ENCODE measurements at regions not wholly inside any gene's neighbourhood (a gene's known extent, or its start where the extent isn't known, plus 50 kb on each side); places are given as distances from the start of the nearest gene placed in this dataset.

- TF ChIP-seq CTCF (IDR thresholded peaks at IDR 0.05; ENCODE audit: borderline replicate concordance, extremely low read depth, low read length, poor library complexity, severe bottlenecking) = no peak
- no peak for TF ChIP-seq EZH2 (IDR thresholded peaks at IDR 0.05; ENCODE audit: borderline replicate concordance, low read depth, low read length, severe bottlenecking)
These were observed 318.6 kb upstream of the NT5C1B start for GRCh38 chr2:18907937-18908336.
